HG03432 (cell line): ENCODE measurements at regions not wholly inside any gene's neighbourhood (a gene's known extent, or its start where the extent isn't known, plus 50 kb on each side); places are given as distances from the start of the nearest gene placed in this dataset.
A peak's percentile ranks its signal among the peaks of the same experiment; 100 is the strongest.
"Not testable (repeated sequence)": the region's sequence is repeated elsewhere in the genome, so short reads cannot be mapped to it uniquely, and the experiment has no call there.

Experiments used
- ATAC-seq: cut with Tn5 transposase; IDR thresholded peaks from one replicate; pipeline ENCODE4 v1.9.1; 2021; ENCODE audit warnings: mild to moderate bottlenecking, moderate library complexity; ENCODE audit not compliant: unreplicated experiment

DNA sequence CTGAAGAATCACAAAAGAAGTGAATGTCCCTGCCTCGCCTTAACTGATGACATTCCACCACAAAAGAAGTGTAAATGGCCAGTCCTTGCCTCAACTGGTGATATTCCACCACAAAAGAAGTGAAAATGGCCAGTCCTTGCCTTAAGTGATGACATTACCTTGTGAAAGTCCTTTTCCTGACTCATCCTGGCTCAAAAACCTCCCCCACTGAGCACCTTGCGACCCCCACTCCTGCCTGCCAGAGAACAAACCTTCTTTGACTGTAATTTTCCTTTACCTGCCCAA, 328.5 kb upstream of the TECRL start:
- ATAC-seq: not testable (repeated sequence)

DNA sequence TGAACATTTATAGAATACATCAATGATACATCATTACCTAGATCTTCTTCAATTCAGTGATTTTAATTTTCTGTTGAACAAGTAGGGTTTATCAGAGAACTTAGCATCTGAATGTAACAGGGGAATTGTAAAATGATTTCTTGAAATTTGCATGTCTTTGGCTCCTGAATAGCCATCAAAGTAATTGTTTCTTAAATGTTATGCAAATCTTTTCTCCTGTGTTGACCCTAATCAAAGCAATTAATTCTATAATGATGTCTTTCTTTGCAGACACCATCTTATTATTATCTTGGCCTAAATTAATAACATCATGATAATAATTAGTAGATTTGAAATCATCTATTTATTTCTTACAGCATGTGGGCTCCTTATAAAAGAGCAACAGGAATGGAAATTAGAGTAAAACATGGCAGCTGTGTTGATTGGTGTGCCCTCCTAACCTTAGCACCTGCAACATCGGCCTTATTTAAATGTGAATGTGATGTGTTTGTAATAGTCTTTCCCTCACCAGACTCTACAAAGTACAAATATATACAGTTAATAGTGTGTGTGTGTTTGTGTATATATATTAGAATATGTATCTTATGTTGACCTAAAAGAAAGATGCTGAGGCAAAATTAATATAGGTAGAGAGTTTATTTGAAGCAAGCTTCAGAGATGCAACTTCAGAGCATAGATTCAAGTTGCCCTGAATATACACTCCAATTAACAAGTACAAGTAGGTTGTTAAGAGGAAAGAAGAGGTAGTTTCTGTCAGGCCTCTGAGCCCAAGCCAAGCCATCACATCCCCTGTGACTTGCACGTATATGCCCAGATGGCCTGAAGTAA, 328.0 kb upstream of the TECRL start:
- ATAC-seq: no peak

- ATAC-seq: no peak
Measured at GRCh38 chr4:64729561-64729960, 320.3 kb upstream of the TECRL start.

GRCh38 chr4:64727960-64728359, 318.7 kb upstream of the TECRL start:
- no peak for ATAC-seq

- not testable (repeated sequence) for ATAC-seq
Measured at GRCh38 chr4:64727391-64727790, 318.1 kb upstream of the TECRL start.

DNA sequence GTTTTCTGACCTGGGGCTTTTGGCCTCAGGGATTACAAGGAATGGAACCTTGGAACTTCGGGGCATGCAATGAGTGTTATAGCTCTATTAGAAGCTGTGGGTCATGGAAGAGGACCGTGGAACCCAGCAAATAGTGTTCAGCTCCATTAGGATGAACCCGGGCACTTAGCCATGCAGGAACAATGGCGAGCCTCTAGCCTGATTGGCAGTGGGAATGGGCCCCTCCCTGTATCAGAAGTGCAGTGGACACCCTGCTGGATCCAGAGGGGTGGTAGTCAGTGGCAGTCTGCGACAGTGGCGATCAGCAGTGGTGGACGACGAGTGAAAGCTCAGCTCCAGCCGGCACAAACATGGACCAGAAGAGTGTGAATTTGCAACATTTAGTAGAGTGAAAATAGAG, 315.4 kb upstream of the TECRL start:
- ATAC-seq: no peak

- ATAC-seq: no peak
Measured at GRCh38 chr4:64721106-64721505, 311.9 kb upstream of the TECRL start.

GRCh38 chr4:64718091-64718490, 308.8 kb upstream of the TECRL start:
- ATAC-seq: no peak

GRCh38 chr4:64715741-64716140, 306.5 kb upstream of the TECRL start:
- ATAC-seq: no peak

- ATAC-seq: peak; percentile 74
Measured at GRCh38 chr4:64713256-64713840, 304.1 kb upstream of the TECRL start.

DNA sequence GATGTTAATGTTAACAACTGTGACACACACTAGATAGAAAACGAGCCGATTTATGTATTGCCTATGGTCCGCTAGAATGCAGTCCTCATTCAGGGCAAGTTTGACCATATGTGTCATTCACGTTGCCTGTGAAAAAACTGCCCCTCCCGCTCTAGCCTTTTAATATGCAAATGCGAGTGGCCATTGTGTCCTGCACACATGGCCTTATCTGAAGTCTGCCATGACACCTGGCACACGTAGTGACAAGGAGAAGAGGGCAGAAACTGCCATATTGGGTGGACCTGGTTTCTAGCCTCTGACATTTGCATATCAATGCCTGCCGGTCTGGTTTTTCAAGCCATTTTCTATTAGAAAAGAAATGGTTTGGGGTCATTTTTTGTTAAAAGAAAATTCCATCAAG, 303.3 kb upstream of the TECRL start:
- no peak for ATAC-seq

- ATAC-seq: no peak
Measured at GRCh38 chr4:64705989-64706388, 296.7 kb upstream of the TECRL start.

DNA sequence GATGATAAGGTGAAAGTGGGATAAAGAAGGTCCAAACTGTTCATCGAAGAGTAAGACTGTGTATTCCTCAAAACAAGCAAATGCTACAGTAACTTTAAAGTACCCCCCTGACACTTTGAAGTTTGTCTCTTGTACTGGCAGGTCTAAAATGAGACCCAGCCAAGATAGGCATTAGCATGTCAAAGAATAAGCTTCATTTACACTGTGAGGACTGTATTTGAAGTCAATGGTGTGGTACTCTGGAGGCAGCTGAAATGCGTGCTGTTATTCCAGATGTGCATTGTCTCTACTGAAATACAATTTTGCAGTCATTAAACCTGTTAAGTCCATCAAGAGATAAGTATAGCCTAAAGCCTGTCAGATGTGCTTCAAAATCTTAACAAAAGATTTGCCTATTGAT, 288.9 kb upstream of the TECRL start:
- ATAC-seq: no peak

- no peak for ATAC-seq
Measured at GRCh38 chr4:64682946-64683345, 273.7 kb upstream of the TECRL start.

DNA sequence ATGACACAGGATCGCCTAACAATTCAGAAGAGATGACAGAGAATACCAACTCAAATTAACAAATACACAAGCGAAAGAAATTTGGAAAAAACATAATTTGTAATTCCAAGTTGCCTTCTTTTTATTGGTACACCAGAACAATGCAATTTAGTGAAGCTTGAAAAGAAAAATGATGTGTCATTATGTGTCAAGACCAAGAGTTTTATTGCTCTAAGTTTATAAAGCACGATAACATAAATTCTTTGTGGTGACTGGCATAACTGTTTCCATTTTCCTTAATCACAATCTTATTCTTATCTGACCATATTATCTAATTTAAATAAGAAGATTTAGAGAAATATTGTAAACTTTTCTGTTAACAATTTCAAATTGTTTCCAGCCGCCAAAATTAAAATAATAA, 273.2 kb upstream of the TECRL start:
- no peak for ATAC-seq

- not testable (repeated sequence) for ATAC-seq
Measured at GRCh38 chr4:64673121-64673520, 263.9 kb upstream of the TECRL start.

- no peak for ATAC-seq
Measured at GRCh38 chr4:64670647-64671046, 261.4 kb upstream of the TECRL start.

GRCh38 chr4:64643841-64644240, 234.6 kb upstream of the TECRL start:
- ATAC-seq: no peak

GRCh38 chr4:64642936-64643335, 233.7 kb upstream of the TECRL start:
- ATAC-seq: no peak

DNA sequence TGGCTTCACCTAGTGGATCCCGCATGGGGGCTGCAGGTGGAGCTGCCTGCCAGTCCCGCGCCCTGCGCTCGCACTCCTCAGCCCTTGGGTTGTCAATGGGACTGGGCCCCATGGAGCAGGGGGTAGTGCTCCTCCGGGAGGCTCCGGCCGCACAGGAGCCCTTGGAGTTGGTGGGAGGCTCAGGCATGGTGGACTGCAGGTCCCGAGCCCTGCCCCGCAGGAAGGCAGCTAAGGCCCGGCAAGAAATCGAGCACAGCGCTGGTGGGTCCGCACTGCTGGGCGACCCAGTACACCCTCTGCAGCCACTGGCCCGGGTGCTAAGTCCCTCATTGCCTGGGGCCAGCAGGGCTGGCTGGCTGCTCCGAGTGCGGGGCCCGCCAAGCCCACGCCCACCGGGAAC, 231.2 kb upstream of the TECRL start:
- ATAC-seq: not testable (repeated sequence)

DNA sequence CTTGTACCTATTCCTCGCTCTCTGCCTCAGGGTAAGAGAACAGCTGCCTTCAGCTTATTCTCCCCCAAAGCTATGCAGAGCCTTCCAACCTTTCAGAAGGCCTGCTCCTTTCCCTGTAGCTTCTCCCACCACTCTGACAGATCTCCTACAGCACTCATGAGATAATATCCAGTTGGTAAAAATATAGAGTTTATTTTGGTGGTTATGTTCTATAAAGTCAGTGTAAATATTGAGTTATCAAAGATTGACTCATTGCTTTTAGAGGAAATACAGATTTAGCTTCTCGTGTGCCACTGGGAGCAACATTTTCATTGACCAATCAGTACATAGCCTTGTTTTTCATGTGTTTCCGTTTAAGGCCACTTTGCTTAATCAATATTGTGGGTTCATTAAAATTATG, 216.2 kb upstream of the TECRL start:
- ATAC-seq: no peak

DNA sequence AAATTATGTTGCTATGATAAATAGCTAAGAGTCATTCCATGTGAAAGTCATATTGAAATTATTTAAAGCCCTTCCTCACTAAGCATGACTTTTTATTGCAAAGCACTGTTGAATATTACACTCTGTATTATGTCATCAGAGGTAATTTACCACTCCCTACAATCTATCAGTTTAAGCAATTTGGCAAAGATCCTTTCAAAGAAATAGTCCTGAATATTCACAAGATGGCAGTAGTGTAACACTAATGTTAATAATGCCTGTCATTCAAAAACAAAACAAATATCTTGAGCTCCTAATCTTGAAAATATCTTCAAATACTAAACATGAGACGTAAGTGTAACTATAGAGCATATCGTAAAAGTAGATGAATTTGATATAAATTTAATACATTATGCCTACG, 208.6 kb upstream of the TECRL start:
- no peak for ATAC-seq

DNA sequence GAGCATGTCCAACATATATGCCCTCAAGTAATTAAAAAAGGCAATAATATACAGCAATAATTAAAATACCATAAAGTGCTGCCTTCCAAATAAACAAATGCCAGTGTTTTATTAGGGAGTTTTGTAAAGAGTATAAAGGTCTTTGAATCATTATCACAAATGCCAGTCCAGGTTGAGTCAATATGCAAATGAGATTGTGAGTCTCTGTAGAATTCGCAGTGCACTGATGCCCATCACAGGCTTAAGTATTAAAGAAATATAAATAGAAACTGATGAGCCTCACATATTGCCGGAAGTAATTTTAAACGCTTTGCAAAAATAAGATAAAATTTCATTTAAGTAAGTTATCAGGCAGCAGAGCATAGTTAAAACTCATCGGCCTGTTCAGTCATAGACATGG, 205.0 kb upstream of the TECRL start:
- no peak for ATAC-seq
